ENCODE measurements at regions not wholly inside any gene's neighbourhood (a gene's known extent, or its start where the extent isn't known, plus 50 kb on each side); places are given as distances from the start of the nearest gene placed in this dataset.

GRCh38 chr5:164345173-164345849, 839.9 kb downstream of the MAT2B start:
- peak; percentile 85 for ATAC-seq

GRCh38 chr5:164345853-164346252, 840.4 kb downstream of the MAT2B start:
- ATAC-seq, result no peak; the same call in 2 of the 3 replicates
- TF ChIP-seq PPARA (CRISPR knock-in tag; IDR thresholded peaks at IDR 0.05; ENCODE audit: borderline replicate concordance), result no peak
- TF ChIP-seq, protein P1, sequence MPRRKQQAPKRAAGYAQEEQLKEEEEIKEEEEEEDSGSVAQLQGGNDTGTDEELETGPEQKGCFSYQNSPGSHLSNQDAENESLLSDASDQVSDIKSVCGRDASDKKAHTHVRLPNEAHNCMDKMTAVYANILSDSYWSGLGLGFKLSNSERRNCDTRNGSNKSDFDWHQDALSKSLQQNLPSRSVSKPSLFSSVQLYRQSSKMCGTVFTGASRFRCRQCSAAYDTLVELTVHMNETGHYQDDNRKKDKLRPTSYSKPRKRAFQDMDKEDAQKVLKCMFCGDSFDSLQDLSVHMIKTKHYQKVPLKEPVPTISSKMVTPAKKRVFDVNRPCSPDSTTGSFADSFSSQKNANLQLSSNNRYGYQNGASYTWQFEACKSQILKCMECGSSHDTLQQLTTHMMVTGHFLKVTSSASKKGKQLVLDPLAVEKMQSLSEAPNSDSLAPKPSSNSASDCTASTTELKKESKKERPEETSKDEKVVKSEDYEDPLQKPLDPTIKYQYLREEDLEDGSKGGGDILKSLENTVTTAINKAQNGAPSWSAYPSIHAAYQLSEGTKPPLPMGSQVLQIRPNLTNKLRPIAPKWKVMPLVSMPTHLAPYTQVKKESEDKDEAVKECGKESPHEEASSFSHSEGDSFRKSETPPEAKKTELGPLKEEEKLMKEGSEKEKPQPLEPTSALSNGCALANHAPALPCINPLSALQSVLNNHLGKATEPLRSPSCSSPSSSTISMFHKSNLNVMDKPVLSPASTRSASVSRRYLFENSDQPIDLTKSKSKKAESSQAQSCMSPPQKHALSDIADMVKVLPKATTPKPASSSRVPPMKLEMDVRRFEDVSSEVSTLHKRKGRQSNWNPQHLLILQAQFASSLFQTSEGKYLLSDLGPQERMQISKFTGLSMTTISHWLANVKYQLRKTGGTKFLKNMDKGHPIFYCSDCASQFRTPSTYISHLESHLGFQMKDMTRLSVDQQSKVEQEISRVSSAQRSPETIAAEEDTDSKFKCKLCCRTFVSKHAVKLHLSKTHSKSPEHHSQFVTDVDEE (CRISPR knock-in tag; IDR thresholded peaks at IDR 0.05), result no peak
- TF ChIP-seq ZFP30 (CRISPR knock-in tag; IDR thresholded peaks at IDR 0.05), result no peak
- TF ChIP-seq ZFP3 (CRISPR knock-in tag; IDR thresholded peaks at IDR 0.05), result no peak
- TF ChIP-seq OSR1 (CRISPR knock-in tag; IDR thresholded peaks at IDR 0.05), result no peak
- no peak for TF ChIP-seq ZC3H10 (CRISPR knock-in tag; IDR thresholded peaks at IDR 0.05)
- no peak for TF ChIP-seq RARB (CRISPR knock-in tag; IDR thresholded peaks at IDR 0.05)
- TF ChIP-seq, protein P2, sequence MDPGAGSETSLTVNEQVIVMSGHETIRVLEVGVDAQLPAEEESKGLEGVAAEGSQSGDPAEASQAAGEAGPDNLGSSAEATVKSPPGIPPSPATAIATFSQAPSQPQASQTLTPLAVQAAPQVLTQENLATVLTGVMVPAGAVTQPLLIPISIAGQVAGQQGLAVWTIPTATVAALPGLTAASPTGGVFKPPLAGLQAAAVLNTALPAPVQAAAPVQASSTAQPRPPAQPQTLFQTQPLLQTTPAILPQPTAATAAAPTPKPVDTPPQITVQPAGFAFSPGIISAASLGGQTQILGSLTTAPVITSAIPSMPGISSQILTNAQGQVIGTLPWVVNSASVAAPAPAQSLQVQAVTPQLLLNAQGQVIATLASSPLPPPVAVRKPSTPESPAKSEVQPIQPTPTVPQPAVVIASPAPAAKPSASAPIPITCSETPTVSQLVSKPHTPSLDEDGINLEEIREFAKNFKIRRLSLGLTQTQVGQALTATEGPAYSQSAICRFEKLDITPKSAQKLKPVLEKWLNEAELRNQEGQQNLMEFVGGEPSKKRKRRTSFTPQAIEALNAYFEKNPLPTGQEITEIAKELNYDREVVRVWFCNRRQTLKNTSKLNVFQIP (CRISPR knock-in tag; IDR thresholded peaks at IDR 0.05; ENCODE audit: borderline replicate concordance, low read depth), result no peak
- TF ChIP-seq CSDC2 (CRISPR knock-in tag; IDR thresholded peaks at IDR 0.05), result no peak
- no peak for TF ChIP-seq TCF4 (CRISPR knock-in tag; IDR thresholded peaks at IDR 0.05; ENCODE audit: borderline replicate concordance)
- no peak for TF ChIP-seq ZNF70 (CRISPR knock-in tag; IDR thresholded peaks at IDR 0.05)
- TF ChIP-seq CSRNP3 (CRISPR knock-in tag; IDR thresholded peaks at IDR 0.05), result no peak
- no peak for TF ChIP-seq ESRRG (CRISPR knock-in tag; IDR thresholded peaks at IDR 0.05)
- no peak for TF ChIP-seq TOX (CRISPR knock-in tag; IDR thresholded peaks at IDR 0.05; ENCODE audit: borderline replicate concordance)
- TF ChIP-seq ZNF565 (CRISPR knock-in tag; conservative IDR thresholded peaks at IDR 0.05; ENCODE audit: low read depth), result no peak
- no peak for TF ChIP-seq SNAI2 (CRISPR knock-in tag; IDR thresholded peaks at IDR 0.05)
- TF ChIP-seq BACH2 (CRISPR knock-in tag; IDR thresholded peaks at IDR 0.05; ENCODE audit: borderline replicate concordance), result no peak

More at GRCh38 chr5:164345173-164345849, 839.9 kb downstream of the MAT2B start:
- TF ChIP-seq GLIS3 (CRISPR knock-in tag; IDR thresholded peaks at IDR 0.05) (no peak), ISL1 (CRISPR knock-in tag; IDR thresholded peaks at IDR 0.05) (peak; percentile 59)

DNA sequence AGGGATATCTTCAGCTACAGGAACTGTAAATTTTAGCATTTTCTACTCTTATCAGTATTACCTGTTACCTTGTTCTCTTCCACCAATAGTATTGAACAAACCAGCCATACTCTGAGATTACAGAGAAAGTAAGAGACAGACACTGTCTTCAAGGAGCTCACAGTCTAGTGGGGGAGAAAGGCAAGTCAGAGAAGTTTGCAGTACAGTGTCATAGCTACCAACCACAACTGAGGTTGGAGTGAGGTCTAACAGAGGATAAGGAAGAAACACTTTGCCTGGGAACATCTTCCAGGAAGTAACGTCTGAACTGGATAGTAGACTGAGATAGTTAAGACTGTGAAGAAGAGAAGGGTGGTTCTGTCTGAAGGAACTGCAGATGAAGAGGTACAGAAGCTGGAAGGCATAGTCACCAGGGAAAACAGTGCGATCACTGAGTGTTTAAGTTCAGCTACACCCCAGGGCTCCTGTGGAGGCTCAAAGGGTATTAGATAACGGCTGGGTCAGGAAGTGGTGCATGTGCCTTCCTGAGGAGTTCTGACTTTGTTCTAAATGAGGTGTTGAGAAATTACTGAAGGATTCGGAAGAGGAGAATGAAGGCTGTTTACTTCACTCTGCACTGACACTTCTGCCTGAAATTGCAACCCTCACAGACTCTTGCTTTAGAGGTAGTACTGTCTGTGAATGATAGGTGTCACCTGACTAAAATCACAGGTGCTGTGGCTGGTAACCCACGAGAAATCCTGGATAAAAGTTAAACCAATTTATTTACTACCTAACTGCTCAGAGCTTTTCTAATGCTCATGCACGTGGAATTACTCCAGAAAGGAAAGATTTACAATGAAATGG, 841.6 kb downstream of the MAT2B start:
- ATAC-seq, result no peak
- TF ChIP-seq ZNF8 (CRISPR knock-in tag; IDR thresholded peaks at IDR 0.05) (no peak), GLIS3 (CRISPR knock-in tag; IDR thresholded peaks at IDR 0.05) (no peak), CREB5 (CRISPR knock-in tag; IDR thresholded peaks at IDR 0.05; ENCODE audit: low read depth) (no peak), TOX (CRISPR knock-in tag; IDR thresholded peaks at IDR 0.05; ENCODE audit: borderline replicate concordance) (no peak), BACH2 (CRISPR knock-in tag; IDR thresholded peaks at IDR 0.05; ENCODE audit: borderline replicate concordance) (no peak), SNAI2 (CRISPR knock-in tag; IDR thresholded peaks at IDR 0.05) (no peak), ZFP3 (CRISPR knock-in tag; IDR thresholded peaks at IDR 0.05) (no peak), ZFP30 (CRISPR knock-in tag; IDR thresholded peaks at IDR 0.05) (no peak), PPARA (CRISPR knock-in tag; IDR thresholded peaks at IDR 0.05; ENCODE audit: borderline replicate concordance) (no peak), OSR1 (CRISPR knock-in tag; IDR thresholded peaks at IDR 0.05) (no peak)

Data from SK-N-SH treated with all-trans-retinoic acid at 6 μM for 48 hours (cell line).